Hepatocyte (in vitro differentiated cells): ENCODE measurements at regions not wholly inside any gene's neighbourhood (a gene's known extent, or its start where the extent isn't known, plus 50 kb on each side); places are given as distances from the start of the nearest gene placed in this dataset.
A peak's percentile ranks its signal among the peaks of the same experiment; 100 is the strongest.

Experiments
- DNase-seq: peaks from one replicate; pipeline ENCODE4 v3.0.0-alpha.2; 2016; ENCODE audit warnings: low spot score
- H2AFZ ChIP-seq: fragments of 200-600 bp; sonication (generic); 2 replicates; pipeline ENCODE4 v1.6.0; 2016; ENCODE audit warnings: antibody characterized with exemption, mild to moderate bottlenecking
- H3K27ac ChIP-seq: fragments of 200-600 bp; sonication (generic); 2 replicates; pipeline ENCODE4 v1.5.1; 2016; ENCODE audit warnings: mild to moderate bottlenecking
- H3K27me3 ChIP-seq: fragments of 200-600 bp; sonication (generic); 2 replicates; pipeline ENCODE4 v1.6.1; 2016
- H3K36me3 ChIP-seq: fragments of 200-600 bp; sonication (generic); replicated peaks from 2 replicates; pipeline ENCODE4 v1.5.1; 2016; ENCODE audit warnings: low read depth; ENCODE audit not compliant: insufficient read depth
- H3K4me1 ChIP-seq: fragments of 200-600 bp; sonication (generic); 2 replicates; pipeline ENCODE4 v1.5.1; 2016; ENCODE audit warnings: mild to moderate bottlenecking, moderate library complexity; ENCODE audit not compliant: insufficient read depth
- H3K4me2 ChIP-seq: fragments of 200-600 bp; sonication (generic); 2 replicates; pipeline ENCODE4 v1.6.0; 2016
- H3K4me3 ChIP-seq: fragments of 200-600 bp; sonication (generic); 2 replicates; pipeline ENCODE4 v1.5.1; 2016; ENCODE audit warnings: mild to moderate bottlenecking
- H3K79me2 ChIP-seq: fragments of 200-600 bp; sonication (generic); 2 replicates; pipeline ENCODE4 v1.6.0; 2017; ENCODE audit warnings: mild to moderate bottlenecking
- H3K9me2 ChIP-seq: fragments of 200-600 bp; sonication (generic); replicated peaks from 2 replicates; pipeline ENCODE4 v1.6.0; 2017; ENCODE audit warnings: mild to moderate bottlenecking; ENCODE audit not compliant: insufficient read depth
- H3K9me3 ChIP-seq: fragments of 200-600 bp; sonication (generic); 2 replicates; pipeline ENCODE4 v1.5.1; 2016; ENCODE audit warnings: low read depth, mild to moderate bottlenecking
- H4K20me1 ChIP-seq: fragments of 200-600 bp; sonication (generic); 2 replicates; pipeline ENCODE4 v1.6.0; 2016; ENCODE audit warnings: mild to moderate bottlenecking; ENCODE audit not compliant: insufficient read depth, poor library complexity, severe bottlenecking
- EZH2 ChIP-seq: fragments of 200-600 bp; sonication (generic); IDR thresholded peaks from 2 replicates; pipeline ENCODE4 v1.6.1; 2016; ENCODE audit warnings: antibody characterized with exemption, mild to moderate bottlenecking, borderline replicate concordance
- EZH2phosphoT487 ChIP-seq: fragments of 200-600 bp; sonication (generic); IDR thresholded peaks from one replicate; pipeline ENCODE4 v1.6.1; 2018; ENCODE audit warnings: antibody characterized with exemption, mild to moderate bottlenecking, low read depth, moderate library complexity; ENCODE audit not compliant: unreplicated experiment, severe bottlenecking
- WGBS: methylation state at CpG from one replicate; pipeline ENCODE4 v1.1.6; 2016; ENCODE audit warnings: low lambda C conversion rate; ENCODE audit errors: missing lambda C conversion rate; 5-methylcytosine and 5-hydroxymethylcytosine counted together
- TF ChIP-seq, protein P1 (sequence below): fragments of 200-600 bp; sonication (generic); IDR thresholded peaks from 2 replicates; pipeline ENCODE4 v1.5.1; 2016; ENCODE audit warnings: antibody characterized with exemption, mild to moderate bottlenecking; ENCODE audit not compliant: poor library complexity

DNA sequence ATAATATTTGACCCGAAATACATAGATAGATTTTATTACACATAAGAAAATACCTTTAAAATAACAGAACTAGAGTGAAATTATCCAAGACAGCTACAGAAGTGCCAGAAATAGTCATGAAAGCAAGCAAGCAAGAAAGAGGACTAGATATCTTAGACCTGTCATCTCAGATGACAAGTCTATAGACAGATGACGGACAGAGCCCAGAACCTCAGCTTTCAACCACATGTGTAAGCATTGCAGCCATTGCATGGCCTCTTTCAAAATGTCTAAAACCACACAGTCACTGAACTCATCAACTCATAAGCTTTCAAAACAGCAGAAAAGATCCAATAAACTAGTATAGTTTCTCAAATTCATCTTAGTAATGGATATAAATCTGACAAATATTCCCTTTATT is 59.8 kb upstream of the FHIT start:
- TF ChIP-seq EZH2phosphoT487: no peak
- no peak for TF ChIP-seq EZH2
- TF ChIP-seq, protein P1, sequence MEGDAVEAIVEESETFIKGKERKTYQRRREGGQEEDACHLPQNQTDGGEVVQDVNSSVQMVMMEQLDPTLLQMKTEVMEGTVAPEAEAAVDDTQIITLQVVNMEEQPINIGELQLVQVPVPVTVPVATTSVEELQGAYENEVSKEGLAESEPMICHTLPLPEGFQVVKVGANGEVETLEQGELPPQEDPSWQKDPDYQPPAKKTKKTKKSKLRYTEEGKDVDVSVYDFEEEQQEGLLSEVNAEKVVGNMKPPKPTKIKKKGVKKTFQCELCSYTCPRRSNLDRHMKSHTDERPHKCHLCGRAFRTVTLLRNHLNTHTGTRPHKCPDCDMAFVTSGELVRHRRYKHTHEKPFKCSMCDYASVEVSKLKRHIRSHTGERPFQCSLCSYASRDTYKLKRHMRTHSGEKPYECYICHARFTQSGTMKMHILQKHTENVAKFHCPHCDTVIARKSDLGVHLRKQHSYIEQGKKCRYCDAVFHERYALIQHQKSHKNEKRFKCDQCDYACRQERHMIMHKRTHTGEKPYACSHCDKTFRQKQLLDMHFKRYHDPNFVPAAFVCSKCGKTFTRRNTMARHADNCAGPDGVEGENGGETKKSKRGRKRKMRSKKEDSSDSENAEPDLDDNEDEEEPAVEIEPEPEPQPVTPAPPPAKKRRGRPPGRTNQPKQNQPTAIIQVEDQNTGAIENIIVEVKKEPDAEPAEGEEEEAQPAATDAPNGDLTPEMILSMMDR: no peak
- Histone ChIP-seq H3K4me2 (no peak overlapping the region), H3K79me2 (no peaks in the 10 kb centered on the region), H3K36me3 (no peaks in the 10 kb centered on the region), H3K27me3 (peaks cover 11% of the 10 kb centered on the region), H3K4me1 (no peaks in the 10 kb centered on the region), H2AFZ (no peak overlapping the region), H4K20me1 (no peaks in the 10 kb centered on the region), H3K4me3 (no peak overlapping the region), H3K9me3 (no peaks in the 10 kb centered on the region), H3K9me2 (no peaks in the 10 kb centered on the region), H3K27ac (no peak overlapping the region)
- WGBS: 86% methylated on average over 2 of the region's 2 CpGs
- no peak for DNase-seq

DNA sequence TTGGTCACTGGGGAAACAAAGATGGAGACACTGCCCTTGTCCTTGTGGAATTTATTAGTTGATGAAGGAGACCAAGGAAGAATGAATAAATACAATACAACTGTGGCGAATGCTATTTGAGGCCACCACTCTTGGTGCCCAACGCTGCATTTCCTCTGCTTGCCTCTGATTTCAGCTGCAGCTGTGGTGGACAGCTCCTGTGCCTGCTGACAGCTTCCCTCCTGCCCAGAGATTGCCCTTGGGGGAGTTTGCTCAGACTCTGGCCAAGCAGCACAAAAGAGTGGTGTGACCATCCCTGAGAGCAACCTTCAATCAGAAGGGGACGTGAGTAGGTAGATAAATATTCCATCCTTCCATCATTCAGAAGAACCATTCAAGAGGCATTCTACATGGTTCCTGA is 64.6 kb upstream of the FHIT start:
- Histone ChIP-seq H3K27ac (no peak overlapping the region), H3K27me3 (no peaks in the 10 kb centered on the region), H4K20me1 (no peaks in the 10 kb centered on the region), H3K79me2 (no peaks in the 10 kb centered on the region), H3K9me3 (no peaks in the 10 kb centered on the region), H2AFZ (no peak overlapping the region), H3K4me3 (no peak overlapping the region), H3K9me2 (no peaks in the 10 kb centered on the region), H3K36me3 (no peaks in the 10 kb centered on the region), H3K4me1 (no peaks in the 10 kb centered on the region), H3K4me2 (no peak overlapping the region)
- DNase-seq: peak; percentile 56
- WGBS: 47% methylated on average over 3 of the region's 3 CpGs
- TF ChIP-seq, protein P1: no peak
- TF ChIP-seq EZH2 (no peak), EZH2phosphoT487 (no peak)

DNA sequence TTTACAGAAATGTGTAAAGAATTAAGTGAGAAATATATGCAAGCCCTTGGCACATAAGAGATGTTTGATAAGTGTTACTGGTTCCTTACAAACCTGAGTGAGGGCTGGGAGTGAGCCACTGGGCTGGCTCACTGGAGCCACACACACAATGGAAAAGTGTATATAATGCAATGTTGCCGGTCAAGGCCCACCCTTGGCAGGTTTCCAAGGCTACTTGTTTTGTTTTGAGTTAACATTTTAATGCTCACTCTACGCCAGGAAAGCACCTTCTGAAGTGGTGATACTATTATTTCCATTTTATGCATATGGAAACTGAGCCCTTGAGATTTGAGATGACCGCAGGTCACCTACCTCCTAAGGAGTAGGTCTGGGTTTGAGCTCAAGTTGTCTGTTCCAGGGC is 71.8 kb upstream of the FHIT start:
- no peak for DNase-seq
- Histone ChIP-seq H3K9me2 (no peaks in the 10 kb centered on the region), H2AFZ (no peak overlapping the region), H3K9me3 (no peaks in the 10 kb centered on the region), H3K27ac (no peak overlapping the region), H4K20me1 (no peaks in the 10 kb centered on the region), H3K4me2 (no peak overlapping the region), H3K4me3 (no peak overlapping the region), H3K4me1 (no peaks in the 10 kb centered on the region), H3K27me3 (no peaks in the 10 kb centered on the region), H3K36me3 (no peaks in the 10 kb centered on the region), H3K79me2 (no peaks in the 10 kb centered on the region)
- no peak for TF ChIP-seq EZH2
- WGBS: 75% methylated on average over 3 of the region's 3 CpGs

DNA sequence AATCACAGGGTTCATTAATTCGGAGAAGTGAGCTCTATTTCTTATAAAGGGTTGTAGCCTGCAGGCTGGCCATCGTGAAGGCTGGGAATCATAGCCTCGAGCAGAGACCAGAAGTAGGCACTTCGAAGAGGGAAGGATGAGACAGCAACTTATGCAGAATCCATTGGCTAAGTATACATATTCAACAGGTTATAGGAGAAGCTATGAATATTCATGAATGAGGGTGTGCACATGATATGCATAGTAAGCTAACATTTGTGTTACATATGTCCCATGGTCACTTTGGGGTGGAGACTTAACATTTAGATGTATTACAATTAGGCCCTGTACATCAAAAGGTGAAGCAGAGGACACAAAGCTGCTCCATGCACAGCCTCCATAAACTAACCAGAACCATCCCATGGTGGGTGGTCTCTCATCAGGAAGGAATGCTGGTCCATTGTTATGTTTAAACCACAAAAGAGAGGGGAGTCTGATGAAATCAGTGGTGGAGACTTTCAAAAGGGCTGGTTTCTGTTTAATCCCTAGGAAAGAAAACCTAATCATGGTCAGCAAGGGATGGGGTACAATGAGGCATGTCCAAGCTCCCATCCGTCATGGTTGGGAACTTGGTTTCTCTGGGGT is 80.8 kb upstream of the FHIT start:
- H4K20me1 ChIP-seq: no peaks in the 10 kb centered on the region
- no peak overlapping the region for H3K4me3 ChIP-seq
- no peak overlapping the region for H3K4me2 ChIP-seq
- no peak overlapping the region for H2AFZ ChIP-seq
- no peaks in the 10 kb centered on the region for H3K9me3 ChIP-seq
- no peaks in the 10 kb centered on the region for H3K9me2 ChIP-seq
- no peak for DNase-seq
- H3K4me1 ChIP-seq: no peaks in the 10 kb centered on the region
- no peak overlapping the region for H3K27ac ChIP-seq
- no peaks in the 10 kb centered on the region for H3K27me3 ChIP-seq
- TF ChIP-seq EZH2phosphoT487: no peak
- no peak for TF ChIP-seq EZH2
- TF ChIP-seq, protein P1: no peak
- WGBS: 86% methylated on average over 5 of the region's 5 CpGs
- no peaks in the 10 kb centered on the region for H3K36me3 ChIP-seq
- no peaks in the 10 kb centered on the region for H3K79me2 ChIP-seq
